AG04450 (cell line): ENCODE measurements at regions not wholly inside any gene's neighbourhood (a gene's known extent, or its start where the extent isn't known, plus 50 kb on each side); places are given as distances from the start of the nearest gene placed in this dataset.

Experiments
- CTCF ChIA-PET: fragments of 300-600, 350-600 bp; formaldehyde crosslinking; extraction: SDS; loops from one replicate; lab custom pipeline; 2022; ENCODE audit warnings: antibody characterized with exemption, inconsistent platforms; lab: Charles Lee
- POLR2A ChIA-PET: fragments of 350-600 bp; formaldehyde crosslinking; extraction: SDS; loops from one replicate; lab custom pipeline; 2021; ENCODE audit warnings: antibody characterized with exemption, inconsistent platforms; lab: Yijun Ruan, JAX
- DNase-seq: peaks from one replicate; pipeline ENCODE4 v3.0.0-alpha.2; 2011; ENCODE audit warnings: low read depth, low spot score
- H3K27ac ChIP-seq: one replicate; pipeline ENCODE4 v1.5.1; 2012; ENCODE audit warnings: low read depth, low read length, control low read depth
- H3K27me3 ChIP-seq: one replicate; pipeline ENCODE4 v1.6.0; 2012; ENCODE audit warnings: low read length; ENCODE audit not compliant: control insufficient read depth, insufficient read depth
- H3K4me3 ChIP-seq: 2 replicates; pipeline ENCODE4 v1.5.1; 2011; ENCODE audit warnings: mild to moderate bottlenecking, low read depth, low read length, control low read depth
- H3K9me3 ChIP-seq: 2 replicates; pipeline ENCODE4 v1.5.1; 2012; ENCODE audit warnings: low read length; ENCODE audit not compliant: control insufficient read depth, insufficient read depth
- CTCF ChIP-seq: IDR thresholded peaks from 2 replicates; pipeline ENCODE4 v1.5.1; 2011; ENCODE audit warnings: low read depth, low read length, control low read depth, inconsistent platforms

GRCh38 chr10:33893506-33893905 lies 559.0 kb upstream of the NRP1 start:
- Histone ChIP-seq H3K4me3 (no peak overlapping the region), H3K27ac (no peak overlapping the region), H3K27me3 (no peaks in the 10 kb centered on the region), H3K9me3 (no peaks in the 10 kb centered on the region)
- DNase-seq: no peak
- CTCF ChIA-PET: no interaction called here
- POLR2A ChIA-PET: no interaction called here
- TF ChIP-seq CTCF: no peak

GRCh38 chr10:33889371-33889770 lies 554.9 kb upstream of the NRP1 start:
- TF ChIP-seq CTCF: no peak

GRCh38 chr10:33887188-33887587 lies 552.7 kb upstream of the NRP1 start:
- ChIA-PET CTCF (no interaction called here), POLR2A (no interaction called here)
- no peak for DNase-seq
- Histone ChIP-seq H3K4me3 (no peak overlapping the region), H3K27me3 (peaks cover 16% of the 10 kb centered on the region), H3K9me3 (no peaks in the 10 kb centered on the region), H3K27ac (no peak overlapping the region)
- TF ChIP-seq CTCF: no peak

More at GRCh38 chr10:33889371-33889770, 554.9 kb upstream of the NRP1 start:
- ChIA-PET CTCF (no interaction called here), POLR2A (interaction anchor here (0.6 kb wide), 1 partner anchor 227 kb away, joined by 3 read pairs; no protein-coding TSS in a partner anchor)
- Histone ChIP-seq H3K27ac (no peak overlapping the region), H3K9me3 (no peaks in the 10 kb centered on the region), H3K27me3 (peaks cover 9% of the 10 kb centered on the region), H3K4me3 (no peak overlapping the region)
- DNase-seq: no peak

- CTCF ChIA-PET: no interaction called here
- no peak for TF ChIP-seq CTCF
- Histone ChIP-seq H3K9me3 (no peaks in the 10 kb centered on the region), H3K27me3 (peaks cover 16% of the 10 kb centered on the region), H3K4me3 (no peak overlapping the region), H3K27ac (no peak overlapping the region)
- DNase-seq: no peak
- POLR2A ChIA-PET: no interaction called here
Measured at GRCh38 chr10:33886299-33886698, 551.8 kb upstream of the NRP1 start.

GRCh38 chr10:33884604-33885003 lies 550.1 kb upstream of the NRP1 start:
- Histone ChIP-seq H3K27ac (no peak overlapping the region), H3K4me3 (no peak overlapping the region), H3K27me3 (peaks cover 16% of the 10 kb centered on the region), H3K9me3 (no peaks in the 10 kb centered on the region)
- no peak for DNase-seq
- ChIA-PET POLR2A (no interaction called here), CTCF (no interaction called here)
- TF ChIP-seq CTCF: no peak
